ENCODE measurements at regions not wholly inside any gene's neighbourhood (a gene's known extent, or its start where the extent isn't known, plus 50 kb on each side); places are given as distances from the start of the nearest gene placed in this dataset.

- Histone ChIP-seq H3K4me1 (ENCODE audit: insufficient read depth, low read length) (peaks cover 13% of the 10 kb centered on the region), H3K36me3 (ENCODE audit: low read depth, low read length) (no peaks in the 10 kb centered on the region), H3K9ac (ENCODE audit: low read length) (no peak overlapping the region), H3K9me2 (replicated peaks; ENCODE audit: low read length) (no peaks in the 10 kb centered on the region), H3K27me3 (ENCODE audit: low read length) (no peaks in the 10 kb centered on the region), H3K9me3 (ENCODE audit: low read length) (no peaks in the 10 kb centered on the region), H3K4me3 (ENCODE audit: low read length) (no peak overlapping the region), H3K79me2 (ENCODE audit: low read length) (no peaks in the 10 kb centered on the region), H4K20me1 (ENCODE audit: low read length) (no peaks in the 10 kb centered on the region), H3K27ac (ENCODE audit: low read length) (no peak overlapping the region), H2AFZ (ENCODE audit: low read length) (no peak overlapping the region), H3K4me2 (ENCODE audit: low read length) (no peak overlapping the region), H3F3A (ENCODE audit: low read length, unreplicated experiment) (no peaks in the 10 kb centered on the region)
- ChIA-PET CTCF (no interaction called here), POLR2A (ENCODE audit: unreplicated experiment) (no interaction called here)
- no peak for DNase-seq
- no TSS peak for BruUV-seq (replicated peaks)
- intact Hi-C loops (cut with micrococcal nuclease) = no loop called here
- no peak for TF ChIP-seq EZH2phosphoT487 (IDR thresholded peaks at IDR 0.05; ENCODE audit: borderline replicate concordance, low read length)
- TF ChIP-seq CTCF (conservative IDR thresholded peaks at IDR 0.05; ENCODE audit: low read depth, low read length) = no peak
- no peak for TF ChIP-seq EZH2 (IDR thresholded peaks at IDR 0.05; ENCODE audit: low read length, unreplicated experiment)
- no peak for ATAC-seq
Measured at GRCh38 chr6:91715171-91715805, 1128.4 kb upstream of the MAP3K7 start.

GRCh38 chr6:91713911-91714310 is 1127.0 kb upstream of the MAP3K7 start:
- no peak overlapping the region for H2AFZ ChIP-seq (ENCODE audit: low read length)
- CTCF ChIA-PET = no interaction called here
- no peaks in the 10 kb centered on the region for H3K79me2 ChIP-seq (ENCODE audit: low read length)
- no peaks in the 10 kb centered on the region for H3K36me3 ChIP-seq (ENCODE audit: low read depth, low read length)
- H4K20me1 ChIP-seq (ENCODE audit: low read length) = no peaks in the 10 kb centered on the region
- no peak overlapping the region for H3K9ac ChIP-seq (ENCODE audit: low read length)
- POLR2A ChIA-PET (ENCODE audit: unreplicated experiment) = no interaction called here
- no peaks in the 10 kb centered on the region for H3K9me2 ChIP-seq (replicated peaks; ENCODE audit: low read length)
- no peak overlapping the region for H3K27ac ChIP-seq (ENCODE audit: low read length)
- no peak overlapping the region; the same call in 1 of the 2 replicates for H3K4me2 ChIP-seq (ENCODE audit: low read length)
- no peak overlapping the region for H3K4me3 ChIP-seq (ENCODE audit: low read length)
- TF ChIP-seq EZH2phosphoT487 (IDR thresholded peaks at IDR 0.05; ENCODE audit: borderline replicate concordance, low read length) = no peak
- no peak for TF ChIP-seq EZH2 (IDR thresholded peaks at IDR 0.05; ENCODE audit: low read length, unreplicated experiment)
- TF ChIP-seq CTCF (conservative IDR thresholded peaks at IDR 0.05; ENCODE audit: low read depth, low read length) = 0 out of 2 replicates have a peak, but pooled peaks have one; percentile 26
- no peaks in the 10 kb centered on the region for H3F3A ChIP-seq (ENCODE audit: low read length, unreplicated experiment)
- peaks cover 13% of the 10 kb centered on the region for H3K4me1 ChIP-seq (ENCODE audit: insufficient read depth, low read length)
- intact Hi-C loops (cut with micrococcal nuclease) = no loop called here
- ATAC-seq (peak; percentile 35; the same call in 1 of the 2 replicates), DNase-seq (peak; percentile 55)
- no TSS peak for BruUV-seq (replicated peaks)
- H3K27me3 ChIP-seq (ENCODE audit: low read length) = no peaks in the 10 kb centered on the region
- no peaks in the 10 kb centered on the region for H3K9me3 ChIP-seq (ENCODE audit: low read length)

GRCh38 chr6:91711518-91711917 is 1124.6 kb upstream of the MAP3K7 start:
- CTCF ChIA-PET = no interaction called here
- no TSS peak for BruUV-seq (replicated peaks)
- no peak overlapping the region for H3K4me3 ChIP-seq (ENCODE audit: low read length)
- H3K9me3 ChIP-seq (ENCODE audit: low read length) = no peaks in the 10 kb centered on the region
- TF ChIP-seq EZH2phosphoT487 (IDR thresholded peaks at IDR 0.05; ENCODE audit: borderline replicate concordance, low read length) (no peak), EZH2 (IDR thresholded peaks at IDR 0.05; ENCODE audit: low read length, unreplicated experiment) (no peak), CTCF (conservative IDR thresholded peaks at IDR 0.05; ENCODE audit: low read depth, low read length) (no peak)
- H4K20me1 ChIP-seq (ENCODE audit: low read length) = no peaks in the 10 kb centered on the region
- no peak overlapping the region for H3K4me2 ChIP-seq (ENCODE audit: low read length)
- H3K36me3 ChIP-seq (ENCODE audit: low read depth, low read length) = no peaks in the 10 kb centered on the region
- H2AFZ ChIP-seq (ENCODE audit: low read length) = no peak overlapping the region
- DNase-seq = no peak
- no peak overlapping the region for H3K27ac ChIP-seq (ENCODE audit: low read length)
- H3K9me2 ChIP-seq (replicated peaks; ENCODE audit: low read length) = no peaks in the 10 kb centered on the region
- H3F3A ChIP-seq (ENCODE audit: low read length, unreplicated experiment) = no peaks in the 10 kb centered on the region
- H3K4me1 ChIP-seq (ENCODE audit: insufficient read depth, low read length) = peaks cover 22% of the 10 kb centered on the region
- no peaks in the 10 kb centered on the region for H3K27me3 ChIP-seq (ENCODE audit: low read length)
- ATAC-seq = no peak
- no peak overlapping the region for H3K9ac ChIP-seq (ENCODE audit: low read length)
- intact Hi-C loops (cut with micrococcal nuclease) = no loop called here
- POLR2A ChIA-PET (ENCODE audit: unreplicated experiment) = no interaction called here
- no peaks in the 10 kb centered on the region for H3K79me2 ChIP-seq (ENCODE audit: low read length)

Measured in PC-3 (cell line).